Stimulated activated CD4-positive, alpha-beta T cell treated with anti-CD3 and anti-CD28 coated beads, Interleukin-12 subunit alpha, Interleukin-12 subunit beta, amount 100 ng/mL, for 4 hours (primary cell): ENCODE measurements at regions not wholly inside any gene's neighbourhood (a gene's known extent, or its start where the extent isn't known, plus 50 kb on each side); places are given as distances from the start of the nearest gene placed in this dataset.
"Not testable (repeated sequence)": the region's sequence is repeated elsewhere in the genome, so short reads cannot be mapped to it uniquely, and the experiment has no call there.

Source experiments
- DNase-seq: peaks from one replicate; pipeline ENCODE4 v3.0.0-alpha.2; 2020

DNA sequence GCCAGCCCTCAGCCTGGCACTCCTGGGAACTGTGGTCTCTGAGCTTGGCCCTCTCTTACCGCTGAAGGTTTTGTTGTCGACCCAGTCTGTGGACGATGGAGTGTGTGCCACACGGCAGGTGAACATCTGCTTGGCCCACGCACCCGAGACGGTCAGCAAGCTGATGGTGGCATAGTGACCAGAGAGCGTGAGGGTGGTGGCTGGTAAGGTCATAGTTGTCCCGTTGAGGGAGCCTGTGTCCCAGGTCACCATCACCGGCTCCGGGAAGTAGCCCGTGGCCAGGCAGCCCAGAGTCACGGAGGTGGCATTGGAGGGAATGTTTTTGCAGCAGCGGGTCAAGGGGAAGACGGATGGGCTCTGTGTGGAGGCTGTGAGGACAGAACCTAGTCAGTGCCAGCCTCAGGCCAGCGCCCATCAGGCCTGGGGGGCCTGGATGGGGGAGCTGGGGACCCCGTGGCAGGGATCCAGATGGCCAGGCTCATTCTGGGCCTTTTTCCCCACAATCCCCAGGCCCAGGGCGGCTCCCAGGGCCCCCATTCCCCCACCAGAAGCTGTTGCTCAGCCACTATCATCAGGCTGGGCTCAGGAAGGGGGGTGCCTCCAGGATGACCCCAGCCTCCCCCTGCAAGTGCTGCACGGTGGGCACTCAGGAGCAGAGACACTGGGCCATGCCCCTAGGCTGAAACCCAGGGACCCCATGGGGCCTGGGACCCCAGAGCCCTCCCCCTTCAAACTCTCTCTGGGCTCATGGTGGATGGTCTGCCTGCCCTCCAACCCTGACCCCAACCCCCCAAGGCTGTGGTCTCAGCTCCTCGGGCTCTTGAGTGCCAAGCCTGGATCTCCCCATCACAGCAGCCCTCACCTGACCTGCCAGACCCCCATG lies 75.2 kb downstream of the TMEM121 start:
- DNase-seq = no peak

GRCh38 chr14:105602243-105602750 lies 75.9 kb downstream of the TMEM121 start:
- no peak for DNase-seq

DNA sequence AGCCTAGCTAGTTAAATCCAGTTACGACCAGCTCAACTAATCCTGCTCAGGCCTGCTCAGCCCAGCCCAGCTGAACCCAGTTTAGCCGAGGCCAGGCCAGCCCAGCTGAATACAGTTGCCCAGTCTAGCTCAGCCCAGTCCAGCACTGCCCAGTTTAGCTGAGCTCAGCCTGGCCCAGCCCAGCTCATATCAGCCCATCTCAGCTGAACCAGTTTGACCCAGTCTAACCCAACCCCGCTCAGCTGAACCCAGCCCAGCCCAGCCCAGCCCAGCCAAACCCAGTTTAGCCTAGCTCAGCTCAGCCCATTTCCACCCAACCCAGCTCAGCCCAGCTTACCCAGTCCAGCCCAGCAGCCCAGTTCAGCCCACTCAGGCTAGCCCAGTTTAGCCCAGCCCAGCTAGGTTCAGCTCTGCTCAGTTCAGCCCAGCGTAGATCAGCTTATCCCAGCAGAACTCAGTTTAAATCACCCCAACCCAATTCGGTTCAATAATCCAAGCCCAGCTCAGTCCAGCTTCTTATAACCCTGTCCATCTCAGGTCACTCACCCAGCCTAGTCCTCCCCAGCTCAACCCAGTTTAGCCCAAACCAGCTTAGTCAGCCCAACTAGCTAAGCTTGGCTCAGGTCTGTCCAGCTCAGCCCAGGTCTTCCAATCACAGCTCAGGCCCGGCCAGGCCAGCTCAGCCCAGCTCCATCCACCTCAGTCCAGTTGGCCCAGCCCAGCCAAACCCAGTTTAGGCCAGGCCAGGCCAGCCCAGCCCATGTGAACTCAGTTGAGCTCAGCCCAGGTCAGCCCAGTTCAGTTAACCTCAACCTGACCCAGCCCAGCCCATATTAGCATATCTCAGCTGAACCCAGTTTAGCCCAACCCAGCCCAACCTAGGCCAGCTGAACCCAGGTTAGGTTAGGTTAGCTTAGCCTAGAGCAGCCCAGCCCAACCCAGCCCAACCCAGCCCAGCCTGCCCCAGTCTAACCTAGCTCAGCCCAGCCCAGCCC lies 76.7 kb downstream of the TMEM121 start:
- DNase-seq = no peak

DNA sequence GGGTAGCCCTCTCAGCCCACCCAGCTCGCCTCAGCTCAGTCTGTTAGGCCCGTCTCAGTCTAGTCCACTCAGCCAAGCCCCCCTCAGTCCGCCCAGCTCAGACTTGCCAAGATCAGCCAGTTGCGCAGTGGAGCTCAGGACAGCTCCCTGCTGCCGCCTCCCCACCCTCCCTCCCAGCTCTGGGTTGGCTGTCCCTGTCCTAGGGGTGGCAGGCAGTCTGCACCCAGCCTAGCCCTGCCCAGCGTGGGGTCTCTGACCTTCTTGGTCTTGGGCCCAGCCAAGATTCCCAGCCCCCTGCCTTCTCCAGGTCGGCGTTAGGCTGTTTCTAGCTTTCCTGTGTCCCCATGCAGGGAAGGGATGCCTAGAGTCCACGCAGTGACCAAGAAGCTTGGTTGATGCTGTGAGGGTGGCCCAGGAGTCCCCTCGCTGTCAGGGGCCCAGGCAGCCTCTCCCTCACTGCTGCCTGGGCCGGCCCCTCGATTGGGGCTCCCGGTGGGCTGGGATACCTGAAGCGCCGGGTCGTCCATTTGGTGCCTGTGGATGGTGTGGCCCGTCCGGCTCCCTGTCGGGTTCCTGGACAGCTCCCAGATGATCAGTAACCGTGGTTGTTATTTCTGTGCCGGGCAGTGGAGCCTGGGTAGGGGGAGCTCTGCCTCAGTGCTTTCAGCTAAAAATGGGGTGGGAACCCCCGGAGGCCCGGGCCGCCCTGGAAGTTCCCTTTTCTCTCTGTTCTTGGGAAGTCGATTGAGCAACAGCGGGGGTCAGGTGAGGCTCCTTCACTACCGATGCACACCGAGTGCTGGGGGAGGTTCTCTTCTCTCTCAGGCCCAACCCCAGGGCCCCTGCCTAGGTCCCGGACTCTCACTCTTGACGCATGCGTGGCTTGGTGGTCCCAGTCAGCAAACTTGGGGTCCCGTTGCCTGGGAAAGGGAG lies 78.4 kb downstream of the TMEM121 start:
- DNase-seq = not testable (repeated sequence)

- DNase-seq = no peak
Measured at GRCh38 chr14:105605464-105606304, 79.3 kb downstream of the TMEM121 start.

DNA sequence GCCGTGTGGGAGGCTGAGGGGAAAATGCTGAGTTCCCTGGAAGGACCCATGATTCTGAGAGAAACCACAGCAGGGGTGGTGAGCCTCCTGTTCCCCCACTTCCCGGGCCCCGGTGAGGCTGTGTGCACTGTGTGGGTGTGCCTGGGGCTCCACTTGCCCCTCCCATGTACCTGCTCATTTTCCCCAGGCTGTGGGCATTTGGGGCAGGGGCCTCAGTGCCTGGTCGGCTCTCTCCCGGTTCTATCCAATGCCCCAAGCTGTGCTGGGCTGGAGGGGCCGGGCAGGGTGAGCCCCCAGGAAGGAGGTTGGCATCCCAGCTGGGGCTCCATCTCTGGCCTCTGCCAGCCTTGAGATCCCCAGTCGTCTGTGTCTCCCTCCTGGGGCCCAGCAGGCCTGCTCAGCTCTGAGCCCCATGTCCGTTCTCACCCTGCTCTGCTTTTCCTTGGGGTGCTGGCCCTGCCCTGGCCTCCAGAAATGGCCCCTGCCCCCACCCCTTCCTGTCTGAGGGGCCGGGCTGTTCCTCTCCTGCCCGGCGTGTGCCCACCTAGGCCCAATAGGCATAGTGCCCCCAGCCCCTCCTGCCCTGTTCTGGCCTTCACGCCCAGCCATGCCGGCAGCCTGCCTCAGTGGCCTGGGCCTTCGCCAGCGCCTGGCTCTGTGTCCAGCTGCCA lies 80.1 kb downstream of the TMEM121 start:
- DNase-seq = not testable (repeated sequence)

DNA sequence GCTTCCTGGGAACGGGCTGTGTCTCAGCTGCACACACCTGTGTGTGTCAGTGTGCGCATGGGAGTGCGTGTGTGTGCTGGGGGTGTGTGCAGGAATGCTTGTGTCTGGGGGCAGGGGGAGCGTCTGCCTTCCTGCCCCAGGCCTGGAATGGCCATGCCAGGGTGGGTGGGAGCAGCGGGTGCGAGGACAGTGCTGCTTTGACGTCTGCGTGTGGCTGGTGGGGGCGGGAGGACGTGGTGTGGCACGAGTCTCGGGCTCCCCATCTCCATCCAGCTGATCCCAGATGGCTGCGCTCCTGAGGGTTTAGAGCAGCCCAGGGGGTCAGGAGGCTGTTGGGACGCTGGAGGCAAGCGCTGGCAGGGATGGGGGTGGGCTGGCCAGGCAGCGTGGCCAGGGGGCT lies 80.6 kb downstream of the TMEM121 start:
- not testable (repeated sequence) for DNase-seq

GRCh38 chr14:105614987-105615386 lies 88.6 kb downstream of the TMEM121 start:
- DNase-seq = not testable (repeated sequence)

- DNase-seq = not testable (repeated sequence)
Measured at GRCh38 chr14:105615986-105616801, 89.8 kb downstream of the TMEM121 start.

DNA sequence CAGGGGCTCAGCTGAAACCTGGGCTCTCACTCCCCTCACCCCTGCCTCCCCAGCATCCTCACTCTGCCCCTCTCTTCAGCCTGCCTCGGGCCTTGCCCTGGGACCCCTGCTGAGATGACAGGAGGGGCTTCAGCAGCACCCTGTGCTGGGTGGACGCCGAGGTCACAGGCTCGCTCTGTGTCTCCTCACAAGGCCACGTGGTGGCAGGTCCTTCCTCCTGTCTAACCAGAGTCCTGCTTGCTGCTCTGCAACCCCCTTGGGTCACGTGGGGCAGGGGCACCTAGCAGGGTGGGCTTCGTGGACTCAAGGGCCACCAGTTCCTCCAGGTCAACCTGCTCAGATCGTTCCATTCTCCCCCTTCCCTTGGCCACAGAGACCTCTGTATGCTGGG lies 90.4 kb downstream of the TMEM121 start:
- DNase-seq = no peak

- no peak for DNase-seq
Measured at GRCh38 chr14:105617201-105617777, 90.9 kb downstream of the TMEM121 start.

GRCh38 chr14:105617805-105618204 lies 91.4 kb downstream of the TMEM121 start:
- not testable (repeated sequence) for DNase-seq

GRCh38 chr14:105619324-105619723 lies 92.9 kb downstream of the TMEM121 start:
- DNase-seq = not testable (repeated sequence)

- not testable (repeated sequence) for DNase-seq
Measured at GRCh38 chr14:105620178-105620864, 93.9 kb downstream of the TMEM121 start.

- not testable (repeated sequence) for DNase-seq
Measured at GRCh38 chr14:105620865-105621471, 94.6 kb downstream of the TMEM121 start.

- not testable (repeated sequence) for DNase-seq
Measured at GRCh38 chr14:105621479-105622328, 95.3 kb downstream of the TMEM121 start.

- no peak for DNase-seq
Measured at GRCh38 chr14:105622329-105622955, 96.1 kb downstream of the TMEM121 start.
